HepG2 (cell line): ENCODE measurements at regions not wholly inside any gene's neighbourhood (a gene's known extent, or its start where the extent isn't known, plus 50 kb on each side); places are given as distances from the start of the nearest gene placed in this dataset.

Experiments
- ATAC-seq: fragments of 200-7000 bp; cut with Tn5 transposase; 3 replicates; pipeline ENCODE4 v1.9.1; 2020; ENCODE audit warnings: mild to moderate bottlenecking, moderate library complexity
- BruUV-seq: library from RNA; stranded (reverse); fragments of 400-500 nt; replicated peaks from 2 replicates; lab custom pipeline; 2021; lab: Mats Ljungman, UMichigan
- CTCF ChIA-PET: fragments of 300-600 bp; formaldehyde crosslinking; extraction: SDS; loops from one replicate; lab custom pipeline; 2021; ENCODE audit warnings: low total read pairs, inconsistent platforms, low intra/inter-chr PET ratio; lab: Yijun Ruan, JAX
- POLR2A ChIA-PET: fragments of 350-600 bp; sonication (Branson Sonifier 250); formaldehyde crosslinking; loops from one replicate; lab custom pipeline; 2020; ENCODE audit warnings: antibody characterized with exemption, inconsistent platforms; lab: Yijun Ruan, JAX
- DNase-seq: peaks from one replicate; pipeline ENCODE4 v3.0.0-alpha.2; 2015; ENCODE audit warnings: low spot score
- FAIRE-seq: peaks from 3 replicates; lab custom pipeline; 2011; peaks lifted over from hg19 to GRCh38; lab: Jason Lieb, UNC
- H2AFZ ChIP-seq: one replicate; pipeline ENCODE4 v1.6.1; 2011; ENCODE audit warnings: low read length, inconsistent platforms
- H3K27ac ChIP-seq: fragments of 300-600 bp; 3 replicates; pipeline ENCODE4 v1.8.0; 2011; ENCODE audit warnings: mixed run types, mild to moderate bottlenecking, mixed read lengths, low read length, inconsistent platforms; ENCODE audit not compliant: insufficient read depth; ENCODE audit errors: extremely low read length
- H3K27me3 ChIP-seq, 2 experiments: fragments of 200-600 bp in 1 of 2; 2 replicates in 1 of 2; 3 replicates in 1 of 2; pipeline versions ENCODE4 v1.6.0 to v1.8.0; 2011; ENCODE audit warnings: low read length in 2 of 2, mild to moderate bottlenecking in 2 of 2, moderate library complexity in 2 of 2, inconsistent platforms in 1 of 2; ENCODE audit not compliant: insufficient read depth in 2 of 2, control insufficient read depth in 1 of 2
- H3K36me3 ChIP-seq, 2 experiments: fragments of 200-600 bp in 1 of 2; replicated peaks in 1 of 2; 2 replicates in 1 of 2; 3 replicates in 1 of 2; pipeline versions ENCODE4 v1.5.1 to v1.8.0; 2011; ENCODE audit warnings: low read length in 2 of 2, inconsistent platforms in 1 of 2; ENCODE audit not compliant: insufficient read depth in 2 of 2, control insufficient read depth in 1 of 2
- H3K4me1 ChIP-seq: 2 replicates; pipeline ENCODE4 v1.5.1; 2012; ENCODE audit warnings: low read length, inconsistent platforms; ENCODE audit not compliant: insufficient read depth
- H3K4me2 ChIP-seq: 2 replicates; pipeline ENCODE4 v1.6.0; 2011; ENCODE audit warnings: low read depth, low read length, inconsistent platforms
- H3K4me3 ChIP-seq, 3 experiments: fragments of 200-600 bp in 1 of 3; sonication (generic), shearing (Covaris generic) in 1 of 3; replicated peaks in 1 of 3; 2 replicates each; pipeline ENCODE4 v1.5.1; 2011 to 2016; ENCODE audit warnings: low read length in 3 of 3, inconsistent platforms in 2 of 3, low read depth in 2 of 3, mild to moderate bottlenecking in 2 of 3, control low read depth in 1 of 3, mixed read lengths in 1 of 3; ENCODE audit not compliant: insufficient read depth in 1 of 3
- H3K79me2 ChIP-seq: one replicate; pipeline ENCODE4 v1.6.1; 2011; ENCODE audit warnings: low read length, inconsistent platforms; ENCODE audit not compliant: insufficient read depth
- H3K9ac ChIP-seq: 2 replicates; pipeline ENCODE4 v1.6.0; 2011; ENCODE audit warnings: mild to moderate bottlenecking, low read depth, low read length, inconsistent platforms; ENCODE audit not compliant: insufficient read depth
- H3K9me3 ChIP-seq: 2 replicates; pipeline ENCODE4 v1.5.1; 2012; ENCODE audit warnings: mild to moderate bottlenecking, low read length
- H4K20me1 ChIP-seq: 2 replicates; pipeline ENCODE4 v1.6.0; 2011; ENCODE audit warnings: inconsistent platforms, mild to moderate bottlenecking, low read length, moderate library complexity; ENCODE audit not compliant: insufficient read depth
- ARID2 ChIP-seq: sonication (generic); formaldehyde crosslinking; IDR thresholded peaks from 2 replicates; pipeline ENCODE4 v1.8.1; 2022; ENCODE audit warnings: mild to moderate bottlenecking, missing genetic modification reagents, borderline replicate concordance
- CEBPB ChIP-seq: IDR thresholded peaks from 2 replicates; pipeline ENCODE4 v1.6.1; 2011; ENCODE audit warnings: low read depth, low read length, improper control_type of control experiment, borderline replicate concordance
- HNF1B ChIP-seq: sonication (generic); formaldehyde crosslinking; IDR thresholded peaks from 2 replicates; pipeline ENCODE4 v1.5.1; 2020; ENCODE audit warnings: mild to moderate bottlenecking, moderate library complexity, missing genetic modification reagents
- MTF2 ChIP-seq: sonication (generic); formaldehyde crosslinking; IDR thresholded peaks from 2 replicates; pipeline ENCODE4 v1.5.0; 2020; ENCODE audit warnings: missing genetic modification reagents, borderline replicate concordance
- REPIN1 ChIP-seq: sonication (generic); formaldehyde crosslinking; IDR thresholded peaks from 2 replicates; pipeline ENCODE4 v1.8.0; 2022; ENCODE audit warnings: missing genetic modification reagents, low read depth, mild to moderate bottlenecking, borderline replicate concordance
- SRY ChIP-seq: sonication (generic); formaldehyde crosslinking; IDR thresholded peaks from 2 replicates; pipeline ENCODE4 v1.8.0; 2022; ENCODE audit warnings: mild to moderate bottlenecking, missing genetic modification reagents
- TGIF2 ChIP-seq: IDR thresholded peaks from 2 replicates; pipeline ENCODE4 v1.6.1; 2016; ENCODE audit warnings: control low read depth, missing compliant biosample characterization
- THRA ChIP-seq: sonication (generic); formaldehyde crosslinking; IDR thresholded peaks from 2 replicates; pipeline ENCODE4 v1.4.0; 2020; ENCODE audit warnings: missing genetic modification reagents, borderline replicate concordance
- ZEB1 ChIP-seq: IDR thresholded peaks from 2 replicates; pipeline ENCODE4 v1.6.1; 2012; ENCODE audit warnings: mild to moderate bottlenecking, low read depth, inconsistent platforms; ENCODE audit not compliant: insufficient replicate concordance
- ZFP36L1 ChIP-seq: sonication (generic); formaldehyde crosslinking; IDR thresholded peaks from 2 replicates; pipeline ENCODE4 v1.8.0; 2022; ENCODE audit warnings: mild to moderate bottlenecking, missing genetic modification reagents, moderate library complexity
- ZMYM3 ChIP-seq: sonication (generic); formaldehyde crosslinking; IDR thresholded peaks from 2 replicates; pipeline ENCODE4 v1.5.1; 2020; ENCODE audit warnings: mild to moderate bottlenecking, missing genetic modification reagents
- ZNF143 ChIP-seq: sonication (generic); formaldehyde crosslinking; IDR thresholded peaks from 2 replicates; pipeline ENCODE4 v1.4.0; 2020; ENCODE audit warnings: missing genetic modification reagents
- ZNF3 ChIP-seq: IDR thresholded peaks from 2 replicates; pipeline ENCODE4 v1.7.0; 2017; ENCODE audit warnings: inconsistent platforms
- ZNF333 ChIP-seq: sonication (generic); formaldehyde crosslinking; IDR thresholded peaks from 2 replicates; pipeline ENCODE4 v1.4.0; 2020; ENCODE audit warnings: mild to moderate bottlenecking, missing genetic modification reagents, borderline replicate concordance
- ZNF33A ChIP-seq: sonication (generic); formaldehyde crosslinking; IDR thresholded peaks from 2 replicates; pipeline ENCODE4 v1.5.1; 2020; ENCODE audit warnings: missing genetic modification reagents, mild to moderate bottlenecking, moderate library complexity, borderline replicate concordance
- ZNF740 ChIP-seq: sonication (generic); formaldehyde crosslinking; IDR thresholded peaks from 2 replicates; pipeline ENCODE4 v1.4.0; 2020; ENCODE audit warnings: missing genetic modification reagents
- ZNF878 ChIP-seq: sonication (generic); formaldehyde crosslinking; IDR thresholded peaks from 2 replicates; pipeline ENCODE4 v1.8.1; 2023; ENCODE audit warnings: mild to moderate bottlenecking, missing genetic modification reagents, moderate library complexity
- ZSCAN9 ChIP-seq: IDR thresholded peaks from 2 replicates; pipeline ENCODE4 v1.6.1; 2016; ENCODE audit warnings: borderline replicate concordance
- WGBS: methylation state at CpG from one replicate; pipeline ENCODE4 v1.1.6; 2017; ENCODE audit warnings: low lambda C conversion rate; 5-methylcytosine and 5-hydroxymethylcytosine counted together
- in situ Hi-C: cut with HindIII; loops from 2 replicates; pipeline ENCODE4 v1.10.0; 2017; ENCODE audit warnings: low pct_unique_long_range_greater_than_20kb; ENCODE audit not compliant: extremely low pct_ligation_motif_present
- intact Hi-C: fragments of 100-400 bp; cut with micrococcal nuclease; formaldehyde crosslinking; loops from one replicate; pipeline ENCODE4 v1.10.0; 2022; ENCODE audit not compliant: unreplicated experiment

GRCh38 chr2:118722976-118723375, 124.5 kb downstream of the EN1 start (continued):
- TF ChIP-seq HNF1B (CRISPR knock-in tag) (no peak), TGIF2 (CRISPR knock-in tag) (no peak), ARID2 (no peak), MTF2 (CRISPR knock-in tag) (no peak), SRY (CRISPR knock-in tag) (no peak), ZNF878 (CRISPR knock-in tag) (no peak), ZNF33A (CRISPR knock-in tag) (no peak), ZSCAN9 (CRISPR knock-in tag) (no peak)

GRCh38 chr2:118721817-118722551, 125.5 kb downstream of the EN1 start:
- H3K27me3 ChIP-seq: peaks cover 0 to 3% of the 10 kb centered on the region in 2 experiments; a peak in 1 of 5 replicates
- H3K9ac ChIP-seq: no peak overlapping the region
- H3K36me3 ChIP-seq: no peaks in the 10 kb centered on the region
- no peaks in the 10 kb centered on the region for H3K9me3 ChIP-seq
- TF ChIP-seq ZNF740 (CRISPR knock-in tag) (no peak), ZNF333 (CRISPR knock-in tag) (no peak), ZEB1 (no peak), THRA (no peak), ZMYM3 (no peak), REPIN1 (CRISPR knock-in tag) (no peak), CEBPB (no peak), ZNF3 (no peak), ZNF143 (CRISPR knock-in tag) (no peak), ZFP36L1 (CRISPR knock-in tag) (no peak)
- no peak overlapping the region for H3K4me2 ChIP-seq
- no TSS peak for BruUV-seq
- in situ Hi-C loops: no loop called here
- H3K27ac ChIP-seq: no peak overlapping the region
- CTCF ChIA-PET: no interaction called here
- ATAC-seq (no peak), DNase-seq (no peak), FAIRE-seq (no peak)
- no peaks in the 10 kb centered on the region for H3K4me1 ChIP-seq
- no peak overlapping the region for H3K4me3 ChIP-seq
- H2AFZ ChIP-seq: no peak overlapping the region
- POLR2A ChIA-PET: no interaction called here
- H4K20me1 ChIP-seq: no peaks in the 10 kb centered on the region
- intact Hi-C loops: no loop called here
- no peaks in the 10 kb centered on the region for H3K79me2 ChIP-seq
- WGBS: 8% methylated on average over 11 of the region's 11 CpGs
